RCC 7860 (cell line): ENCODE measurements at regions not wholly inside any gene's neighbourhood (a gene's known extent, or its start where the extent isn't known, plus 50 kb on each side); places are given as distances from the start of the nearest gene placed in this dataset.
"Not testable (repeated sequence)": the region's sequence is repeated elsewhere in the genome, so short reads cannot be mapped to it uniquely, and the experiment has no call there.

ENCODE experiments used
- DNase-seq: peaks from one replicate; pipeline ENCODE4 v3.0.0-alpha.2; 2015; ENCODE audit warnings: low spot score
- FAIRE-seq: peaks from 2 replicates; lab custom pipeline; 2012; peaks lifted over from hg19 to GRCh38; lab: Jason Lieb, UNC

DNA sequence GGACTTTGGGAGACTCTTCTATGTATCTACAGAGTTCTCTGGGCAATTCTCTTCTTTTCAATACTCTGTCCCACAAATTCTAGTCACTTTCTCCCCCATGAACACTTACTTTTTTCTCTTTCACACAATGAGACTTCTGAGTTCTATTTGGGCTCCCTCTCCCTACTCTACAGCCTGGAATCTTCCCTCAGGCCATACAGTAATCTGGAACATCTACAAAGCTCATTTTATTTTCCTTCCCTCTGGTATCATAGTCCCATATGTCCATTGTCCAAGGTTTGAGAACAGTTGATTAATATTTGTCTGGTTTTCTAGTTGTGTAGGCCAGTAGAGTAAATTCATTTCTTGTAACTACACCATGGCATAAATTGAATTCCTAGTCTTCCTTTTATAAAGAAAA lies 544.6 kb upstream of the RAG2 start:
- FAIRE-seq (no peak), DNase-seq (no peak)

DNA sequence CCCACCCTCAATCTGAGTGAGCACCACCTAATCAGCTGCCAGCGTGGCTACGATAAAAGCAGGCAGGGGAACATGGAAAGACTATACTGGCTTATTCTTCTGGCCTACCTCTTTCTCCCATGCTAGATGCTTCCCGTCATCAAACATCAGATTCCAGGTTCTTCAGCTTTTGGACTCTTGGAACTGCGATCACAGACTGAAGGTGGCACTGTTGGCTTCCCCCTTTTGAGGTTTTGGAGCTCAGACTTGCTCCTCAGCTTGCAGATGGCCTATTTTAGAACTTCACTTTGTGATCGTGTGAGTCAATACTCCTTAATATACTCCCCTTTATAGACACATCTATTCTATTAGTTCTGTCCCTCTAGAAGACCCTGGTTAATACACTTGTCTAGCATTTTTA lies 543.7 kb upstream of the RAG2 start:
- FAIRE-seq, result no peak
- no peak for DNase-seq

DNA sequence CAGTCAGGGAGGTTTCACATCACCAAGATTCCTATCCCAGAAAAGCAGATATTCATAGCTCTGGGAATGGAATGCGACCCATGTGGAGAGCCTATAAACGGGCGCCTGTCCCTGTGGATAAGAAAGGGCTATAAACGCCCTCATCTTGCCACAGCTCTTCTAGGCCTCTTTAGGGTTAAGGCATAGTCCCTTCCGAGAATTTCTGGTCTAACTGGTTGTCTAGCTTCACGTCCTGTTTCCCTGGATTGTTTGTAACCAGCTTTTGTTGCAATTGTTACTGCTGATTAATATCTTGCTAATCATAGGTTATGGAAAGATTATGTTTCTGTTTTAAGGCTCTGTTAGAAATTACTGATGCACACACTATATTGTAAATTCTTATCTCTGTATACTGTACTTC lies 537.6 kb upstream of the RAG2 start:
- not testable (repeated sequence) for DNase-seq, FAIRE-seq

DNA sequence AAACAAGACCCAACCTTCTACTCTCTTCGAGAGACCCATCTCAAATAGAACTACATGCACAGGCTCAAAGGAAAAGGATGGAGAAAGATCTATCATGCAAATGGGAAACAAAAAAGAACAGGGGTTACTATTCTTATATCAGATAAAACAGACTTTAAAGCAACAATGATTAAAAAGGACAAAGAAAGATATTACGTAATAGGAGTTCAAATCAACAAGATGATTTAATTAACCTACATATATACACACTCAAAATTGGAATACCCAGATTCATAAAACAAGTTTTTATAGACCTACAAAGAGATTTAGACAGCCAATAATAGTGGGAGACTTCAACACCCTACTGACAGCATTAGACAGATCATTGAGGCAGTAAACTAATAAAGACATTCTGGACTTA lies 536.6 kb upstream of the RAG2 start:
- DNase-seq, result no peak
- FAIRE-seq, result no peak

DNA sequence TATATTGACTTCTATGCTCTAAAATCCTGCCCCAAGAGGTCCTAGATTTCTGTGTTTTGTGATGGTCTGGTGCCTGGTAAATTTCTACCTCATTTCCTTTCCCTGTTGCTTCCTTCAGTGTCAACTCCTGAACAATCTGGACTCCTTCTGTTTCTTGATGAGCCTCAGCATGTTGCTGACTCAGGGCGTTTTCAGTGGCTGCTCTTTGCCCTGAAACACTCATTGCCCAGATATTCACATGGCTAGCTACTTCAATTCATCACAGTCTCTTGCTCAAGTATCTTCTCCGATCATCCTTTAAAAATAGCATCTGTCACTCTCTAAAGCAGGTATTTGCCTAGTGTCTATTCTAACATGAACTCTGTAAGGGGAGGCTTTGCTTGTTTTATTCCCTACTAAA lies 526.3 kb upstream of the RAG2 start:
- no peak for FAIRE-seq
- no peak for DNase-seq

DNA sequence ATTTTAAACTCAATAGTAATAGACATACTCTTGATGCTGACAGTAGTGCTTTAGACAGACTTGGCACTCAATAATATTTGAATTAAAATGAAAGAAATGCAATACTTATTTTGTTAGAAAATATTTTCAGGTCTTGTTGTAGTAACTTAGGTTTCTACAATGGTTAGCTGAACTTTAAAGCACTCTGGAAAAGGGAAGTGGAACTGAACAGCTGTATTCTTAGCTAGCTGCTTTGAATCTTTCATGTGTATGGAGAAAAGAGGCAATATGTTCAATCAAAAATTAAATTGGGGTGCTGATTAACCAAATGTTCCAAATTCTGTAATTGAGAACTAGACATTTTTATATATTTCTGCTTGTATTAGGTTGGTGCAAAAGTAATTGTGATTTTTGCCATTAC lies 517.9 kb upstream of the RAG2 start:
- FAIRE-seq (no peak), DNase-seq (no peak)

DNA sequence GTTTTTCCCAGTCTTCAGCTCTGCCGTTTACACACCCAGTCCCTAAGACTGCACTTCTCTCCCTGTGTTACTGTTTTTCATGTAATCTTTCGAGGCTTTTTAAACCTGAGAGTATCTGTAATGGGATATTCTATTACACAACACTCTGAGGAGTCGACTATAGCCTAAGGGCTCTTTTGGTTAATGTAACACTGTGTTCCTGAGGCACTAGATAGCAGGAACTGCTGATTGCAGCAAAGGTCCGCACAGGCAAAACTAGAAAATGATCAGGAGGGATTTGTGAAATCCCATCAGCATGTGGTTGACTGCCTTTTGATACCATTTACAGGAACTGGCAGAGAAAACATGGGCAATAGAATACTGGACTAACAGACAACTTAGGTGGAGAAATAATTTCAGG lies 512.3 kb upstream of the RAG2 start:
- no peak for DNase-seq
- no peak for FAIRE-seq

DNA sequence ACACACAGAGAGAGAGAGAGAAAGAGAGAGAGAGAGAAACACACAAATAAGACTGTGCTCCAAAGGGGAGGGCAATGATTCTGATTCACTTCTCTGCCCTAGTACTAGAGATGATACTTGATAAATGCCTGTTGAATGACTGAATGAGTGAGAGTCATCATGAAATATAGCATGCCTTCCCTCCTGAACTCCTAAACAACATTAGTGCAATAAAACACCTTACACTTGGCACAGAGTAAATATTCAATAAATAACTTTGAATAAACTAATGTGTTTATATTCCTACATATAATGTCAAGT lies 511.2 kb upstream of the RAG2 start:
- FAIRE-seq (no peak), DNase-seq (no peak)

DNA sequence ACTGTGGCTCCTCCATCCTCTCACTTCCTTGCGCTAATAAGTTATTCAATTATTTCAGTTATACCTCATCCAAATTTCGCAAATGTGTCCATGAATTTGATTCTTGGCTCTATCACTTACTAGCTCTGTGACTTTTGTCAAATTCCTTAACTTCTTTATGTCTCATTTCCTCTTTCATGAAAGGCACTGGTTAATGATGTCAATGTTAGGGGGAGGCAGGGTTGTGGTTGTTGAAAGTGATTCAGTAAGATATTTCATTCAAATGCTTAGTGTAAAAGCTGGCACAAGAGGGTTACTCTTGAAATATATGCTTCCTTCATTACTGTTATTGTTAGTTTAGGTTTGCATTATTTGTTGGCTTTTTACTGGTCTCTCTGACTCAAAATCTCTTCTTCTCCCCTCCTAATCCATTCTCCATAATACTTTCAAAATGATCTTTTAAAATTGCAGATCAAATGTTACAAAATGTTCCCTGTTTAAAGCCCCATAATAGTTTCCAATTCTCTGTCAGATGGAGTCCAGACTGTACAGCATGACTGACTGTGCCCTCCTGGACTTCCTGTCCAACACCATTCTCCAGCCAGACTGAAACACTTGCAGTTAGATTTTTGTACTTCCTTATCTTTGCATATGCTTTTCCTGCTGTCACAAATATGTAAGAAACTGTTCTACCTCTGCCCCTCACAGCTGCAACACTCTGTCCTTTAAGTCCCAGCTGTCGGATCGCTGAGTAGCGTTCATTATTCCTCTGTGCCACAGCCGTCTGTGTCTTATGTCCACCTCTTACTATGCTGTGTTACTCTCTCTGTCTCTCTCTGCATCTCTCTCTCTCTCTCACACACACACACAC lies 510.6 kb upstream of the RAG2 start:
- DNase-seq (no peak), FAIRE-seq (no peak)

DNA sequence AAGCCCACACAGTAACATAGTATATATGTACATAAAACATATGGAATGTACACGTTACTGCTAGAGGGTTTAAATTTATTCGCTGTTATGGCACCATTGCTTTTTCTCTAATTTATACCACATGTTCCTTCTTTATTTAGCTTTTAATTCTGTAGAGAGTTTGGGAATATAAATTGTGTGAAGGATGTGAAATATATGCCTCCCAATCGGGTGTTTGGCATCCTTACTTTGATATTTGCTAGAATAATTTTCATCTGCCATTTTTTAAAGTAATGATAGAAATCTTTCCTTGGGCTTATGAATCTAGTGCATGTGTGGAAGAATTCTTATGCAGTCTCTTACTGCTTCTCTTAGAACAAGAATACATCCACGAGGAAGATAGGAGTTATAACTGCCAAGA lies 509.8 kb upstream of the RAG2 start:
- no peak for DNase-seq
- FAIRE-seq, result no peak

DNA sequence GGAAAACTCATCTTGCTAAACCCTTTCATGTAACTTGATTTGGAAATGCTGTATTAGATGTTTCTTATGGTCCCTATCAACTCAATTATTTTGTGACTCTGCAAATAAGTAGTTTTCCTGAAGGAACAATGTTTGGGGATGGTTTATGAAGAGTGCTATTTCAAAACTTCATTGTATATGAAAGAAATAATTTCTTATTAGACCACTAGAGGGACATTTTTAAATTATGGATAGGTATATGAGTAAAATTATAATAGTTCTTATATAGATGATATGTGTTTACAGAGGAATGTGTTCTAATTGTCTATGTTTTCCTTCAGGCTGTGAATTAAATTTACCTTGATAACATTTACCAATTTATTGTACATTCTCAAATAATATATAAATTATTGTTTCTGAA lies 509.4 kb upstream of the RAG2 start:
- no peak for DNase-seq

DNA sequence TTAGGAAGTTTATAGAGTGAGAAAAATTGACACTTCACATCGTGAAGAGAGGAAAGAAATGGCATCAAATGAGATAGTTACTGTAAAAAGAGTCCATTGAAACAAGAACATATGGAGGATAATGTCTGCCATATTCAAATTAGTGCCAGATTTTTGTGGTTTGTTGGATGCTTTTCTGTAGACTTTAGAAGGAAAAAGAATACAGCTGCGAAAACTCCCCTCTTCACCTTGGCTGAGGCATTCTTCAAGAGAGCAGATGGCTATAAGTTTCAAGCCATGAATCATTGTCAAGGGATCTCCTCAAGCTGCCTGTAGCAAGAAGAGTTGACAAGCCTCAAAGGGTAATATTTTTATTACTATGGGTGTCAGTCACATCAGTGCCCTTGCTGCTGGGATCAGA lies 507.4 kb upstream of the RAG2 start:
- DNase-seq (no peak), FAIRE-seq (no peak)

More for the DNA sequence above, 509.4 kb upstream of the RAG2 start:
- no peak for FAIRE-seq

DNA sequence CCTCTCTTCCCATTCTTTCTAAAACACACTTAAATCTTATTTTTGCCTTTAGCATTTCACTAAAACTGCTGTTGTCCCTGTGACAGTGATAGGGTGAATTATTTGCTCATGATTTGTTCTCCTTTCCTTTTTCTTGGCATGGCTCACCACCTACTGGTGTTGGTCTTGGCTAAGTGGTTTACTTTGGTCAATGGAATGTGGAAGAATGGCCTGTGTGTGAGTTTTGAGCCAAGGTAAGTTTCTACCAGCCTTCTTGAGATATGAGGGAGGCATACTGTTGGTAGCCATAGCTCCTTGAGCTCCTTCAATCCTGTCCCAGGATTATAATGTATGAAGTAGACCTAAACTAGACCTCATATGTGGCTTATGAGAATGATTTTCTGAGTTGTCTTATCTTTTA lies 506.3 kb upstream of the RAG2 start:
- no peak for DNase-seq
- no peak for FAIRE-seq

DNA sequence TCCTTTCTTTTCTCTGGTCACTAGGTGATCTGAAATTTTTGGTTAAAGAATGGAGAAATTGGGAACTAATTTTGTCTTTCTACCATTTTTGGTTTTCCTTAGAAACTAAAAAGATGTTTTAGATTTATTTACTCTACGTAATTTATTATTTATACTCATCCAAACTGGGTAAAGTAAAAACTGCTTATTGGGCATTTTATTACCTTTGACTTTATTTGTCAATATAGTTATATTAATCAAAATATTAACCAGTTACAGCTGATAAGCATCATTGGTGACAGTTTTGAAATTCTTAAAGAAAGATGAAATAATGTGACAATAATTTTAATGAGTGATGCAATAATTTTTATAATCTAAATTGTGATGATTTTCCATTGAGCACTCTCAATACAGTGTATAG lies 502.0 kb upstream of the RAG2 start:
- FAIRE-seq (no peak), DNase-seq (no peak)

DNA sequence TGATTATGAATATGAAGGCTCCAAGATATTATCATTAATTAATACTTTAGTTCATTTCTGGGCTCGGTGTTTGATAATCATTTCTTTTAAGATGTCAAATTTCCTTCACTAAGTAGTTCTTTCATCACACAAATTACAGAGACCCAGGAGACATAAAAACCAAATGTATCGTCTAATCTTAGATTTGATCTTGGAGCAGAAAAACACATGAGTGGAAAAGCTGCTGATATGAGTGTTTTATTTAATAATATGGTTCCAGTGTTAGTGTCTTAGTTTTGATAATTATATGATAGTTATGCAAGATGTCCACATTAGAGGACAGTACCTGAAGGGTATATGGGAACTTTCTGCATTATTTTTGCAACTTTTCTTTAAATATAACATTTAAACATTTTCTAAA lies 494.5 kb upstream of the RAG2 start:
- no peak for FAIRE-seq
- no peak for DNase-seq

DNA sequence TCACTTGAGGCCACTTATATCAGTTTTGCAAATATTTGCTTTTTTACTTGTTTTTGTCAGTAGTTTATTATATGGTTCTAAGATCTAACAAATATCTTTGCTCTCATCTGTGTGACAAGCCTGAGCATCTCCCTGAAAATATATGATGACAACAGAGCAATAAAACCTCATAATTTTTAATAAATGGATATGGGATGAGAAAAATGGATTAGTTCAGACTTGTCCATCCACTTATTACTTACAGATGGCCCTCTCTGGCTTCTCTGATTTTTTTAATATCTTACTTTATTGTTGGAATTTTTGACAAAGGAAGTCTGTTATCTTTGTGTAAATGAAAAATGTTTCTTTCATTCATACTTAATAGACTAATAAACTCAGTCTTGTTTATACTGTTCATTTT lies 491.4 kb upstream of the RAG2 start:
- no peak for DNase-seq
- no peak for FAIRE-seq

DNA sequence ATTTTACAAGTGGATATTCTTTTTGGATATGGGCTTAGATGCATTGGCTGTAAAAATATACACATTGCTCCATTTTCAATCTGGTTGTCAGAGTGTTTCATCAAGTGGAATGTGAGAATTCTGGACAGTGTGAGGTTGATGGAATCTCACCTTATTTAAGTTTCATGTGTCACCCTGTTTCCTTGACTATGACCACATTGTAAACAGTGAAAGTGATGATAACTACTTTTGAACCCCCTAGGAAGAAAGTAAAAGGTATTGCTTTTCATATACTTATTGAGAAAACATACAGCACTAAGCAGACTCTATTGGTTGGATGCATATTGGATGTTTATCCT lies 490.5 kb upstream of the RAG2 start:
- no peak for FAIRE-seq
- DNase-seq, result no peak

DNA sequence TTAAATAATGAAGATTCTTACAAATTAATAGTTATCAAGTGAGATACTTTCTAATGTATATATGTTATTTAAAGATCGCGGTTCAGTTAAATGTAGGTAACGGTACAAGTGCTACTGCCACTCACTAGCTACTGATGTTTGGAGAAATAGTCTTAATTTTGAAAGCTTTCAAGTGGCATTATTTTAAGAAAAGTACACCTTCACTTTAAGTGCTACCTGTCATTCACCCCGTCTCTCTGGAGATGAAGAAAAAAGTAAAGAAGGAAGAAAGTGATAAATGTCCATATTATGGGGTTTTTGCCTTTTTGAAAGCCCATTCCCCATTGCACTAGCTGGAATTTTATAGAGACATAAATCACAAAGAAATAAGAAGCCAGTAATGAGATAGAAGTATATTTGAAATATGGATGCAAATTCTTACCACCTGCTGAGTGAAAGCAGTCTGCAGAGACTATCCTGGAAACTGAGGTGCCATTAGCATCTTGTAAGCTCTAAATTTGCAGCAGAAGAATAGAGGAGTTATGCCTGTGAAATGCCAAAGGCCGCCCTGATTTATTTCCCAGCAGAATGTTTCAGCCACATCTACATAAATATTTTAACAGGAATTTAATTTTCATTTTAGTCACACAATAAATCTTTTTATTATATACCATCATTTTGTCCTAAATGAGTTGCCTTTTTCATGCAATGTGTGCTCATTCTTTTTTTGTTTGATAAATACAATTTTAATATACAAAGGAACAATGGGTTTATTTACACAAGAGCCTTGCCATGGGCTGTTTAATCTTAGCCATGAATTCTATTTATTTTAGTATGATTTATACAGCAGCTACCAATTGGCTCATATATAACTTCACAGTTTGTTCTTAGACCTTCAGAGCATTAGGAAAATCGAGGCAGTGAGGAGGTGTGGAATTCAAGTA lies 489.9 kb upstream of the RAG2 start:
- no peak for FAIRE-seq
- DNase-seq, result no peak

DNA sequence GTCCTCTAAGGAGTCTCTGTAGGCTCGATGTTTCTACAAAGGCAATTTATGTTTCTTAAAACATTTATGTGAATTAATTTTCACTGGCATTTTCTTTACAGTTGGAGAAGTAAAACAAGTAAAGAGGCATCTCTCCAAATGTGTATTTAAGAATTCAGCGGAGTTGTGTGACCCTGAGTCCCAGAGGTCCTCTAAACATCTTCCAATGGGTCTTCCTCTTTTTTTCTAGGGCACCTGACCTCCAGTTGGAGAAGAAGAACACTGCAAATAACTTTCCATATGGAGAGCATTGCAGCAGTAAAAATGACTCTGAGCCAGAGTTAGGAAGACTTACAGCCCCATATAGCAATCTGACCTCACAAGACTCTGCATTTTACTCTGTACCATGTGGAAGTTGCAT lies 480.5 kb upstream of the RAG2 start:
- DNase-seq, result no peak
- FAIRE-seq, result no peak

DNA sequence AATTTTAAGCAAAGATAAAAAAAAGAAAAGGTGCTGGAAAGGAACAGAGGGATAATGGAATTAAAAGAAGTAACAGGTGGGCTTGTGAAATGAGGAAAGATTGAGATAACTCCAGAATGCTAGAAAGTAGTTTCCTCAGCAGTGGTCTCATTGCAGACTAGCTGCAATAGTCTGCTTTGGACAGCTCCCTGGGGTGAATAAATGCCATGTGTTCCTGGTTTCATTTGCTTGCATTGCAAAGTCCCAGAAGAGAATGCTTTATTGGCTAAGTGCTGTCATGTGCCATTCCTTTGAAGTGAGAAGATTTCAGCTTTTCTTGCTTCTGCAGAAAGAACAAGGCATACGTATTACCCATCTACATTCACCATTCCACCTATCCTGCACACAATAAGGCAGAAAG lies 478.8 kb upstream of the RAG2 start:
- no peak for FAIRE-seq
- DNase-seq, result no peak

DNA sequence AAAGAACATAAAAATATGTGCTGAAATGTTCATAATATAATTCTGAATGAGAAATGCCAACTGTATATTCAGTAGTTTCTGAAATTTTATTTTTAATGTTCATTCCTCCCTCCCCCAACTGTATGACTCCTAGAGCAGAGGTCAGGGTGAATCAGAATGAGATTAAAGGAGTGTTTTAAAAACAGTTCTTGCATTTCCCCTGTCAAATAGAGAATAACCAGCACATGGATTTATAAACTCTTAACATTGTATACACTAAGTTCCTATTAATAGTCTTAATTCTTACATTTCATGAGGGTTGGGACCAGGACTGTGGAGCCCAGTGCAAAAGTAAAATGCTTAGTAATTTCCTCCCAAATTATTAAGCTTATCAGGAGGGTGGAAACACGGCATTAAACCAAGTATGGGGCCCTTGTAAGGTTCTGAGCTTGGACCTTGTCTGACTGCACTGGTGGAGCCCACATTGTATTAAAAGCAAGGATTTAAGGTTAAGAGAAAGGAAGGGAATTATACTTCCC lies 474.6 kb upstream of the RAG2 start:
- FAIRE-seq, result no peak
- DNase-seq, result no peak

DNA sequence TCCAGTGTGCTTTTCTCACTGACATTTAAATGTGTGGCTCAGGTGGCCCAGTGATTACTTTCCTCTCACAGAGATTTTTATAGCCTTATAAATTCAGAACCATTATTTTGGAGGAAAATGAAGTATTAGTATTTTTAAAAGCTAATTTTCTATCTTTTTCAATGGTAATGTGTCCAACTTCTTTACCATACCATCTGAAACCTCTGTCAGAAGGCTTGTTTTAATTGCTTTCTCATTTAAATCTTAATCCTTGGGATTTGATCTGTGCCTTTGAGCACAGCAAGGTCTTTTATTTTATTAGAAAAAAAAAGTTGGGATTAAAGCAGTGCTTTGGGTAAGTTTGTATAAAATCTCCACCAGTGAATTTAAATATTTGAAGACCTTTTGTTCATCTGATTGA lies 452.3 kb upstream of the RAG2 start:
- FAIRE-seq (no peak), DNase-seq (no peak)
